B cell (primary cell): ENCODE measurements at regions not wholly inside any gene's neighbourhood (a gene's known extent, or its start where the extent isn't known, plus 50 kb on each side); places are given as distances from the start of the nearest gene placed in this dataset.

Experiments
- ATAC-seq: fragments of 200-7000 bp; cut with Tn5 transposase; one replicate; pipeline ENCODE4 v1.10.0; 2021; ENCODE audit warnings: low read depth, mild to moderate bottlenecking, moderate number of reproducible peaks, moderate library complexity
- CTCF ChIA-PET: fragments of 350-600 bp; sonication (Branson Sonifier 250); formaldehyde crosslinking; loops from one replicate; lab custom pipeline; 2021; ENCODE audit warnings: antibody characterized with exemption, inconsistent platforms; lab: Charles Lee
- POLR2A ChIA-PET: fragments of 350-600 bp; sonication (Branson Sonifier 250); formaldehyde crosslinking; loops from one replicate; lab custom pipeline; 2021; ENCODE audit warnings: antibody characterized with exemption; lab: Charles Lee
- DNase-seq: peaks from one replicate; pipeline ENCODE4 v3.0.0; 2013
- H2AFZ ChIP-seq: 2 replicates; pipeline ENCODE4 v1.6.1; 2012; ENCODE audit warnings: mild to moderate bottlenecking, low read depth, low read length; ENCODE audit not compliant: insufficient read depth, poor library complexity, severe bottlenecking
- H3K27ac ChIP-seq, 2 donors: 1 replicate in 1 of 2; 2 replicates in 1 of 2; pipeline ENCODE4 v1.5.1; 2012 to 2013; ENCODE audit warnings: low read length in 2 of 2, mild to moderate bottlenecking in 2 of 2, moderate library complexity in 1 of 2
- H3K27me3 ChIP-seq, 4 experiments: fragments of 200-600 bp in 1 of 4; sonication (generic) in 1 of 4; replicated peaks in 1 of 4; 1 replicate in 2 of 4; 2 replicates in 2 of 4; pipeline versions ENCODE4 v1.6.1 to v1.7.0; 2013 to 2016; ENCODE audit warnings: low read length in 3 of 4, mild to moderate bottlenecking in 2 of 4, mixed read lengths in 1 of 4, moderate library complexity in 1 of 4; ENCODE audit not compliant: insufficient read depth in 4 of 4, control insufficient read depth in 3 of 4; ENCODE audit errors: control extremely low read depth in 1 of 4
- H3K36me3 ChIP-seq, 2 experiments: replicated peaks in 1 of 2; 1 replicate in 1 of 2; 2 replicates in 1 of 2; pipeline versions ENCODE4 v1.6.1 to v1.7.1; 2013; ENCODE audit warnings: low read length in 1 of 2; ENCODE audit not compliant: insufficient read depth in 2 of 2, control insufficient read depth in 1 of 2; ENCODE audit errors: control extremely low read depth in 1 of 2, extremely low read depth in 1 of 2
- H3K4me1 ChIP-seq, 2 donors: fragments of 200-600 bp in 1 of 2; sonication (generic) in 1 of 2; 1 replicate in 1 of 2; 2 replicates in 1 of 2; pipeline versions ENCODE4 v1.5.1 to v1.6.1; 2013 to 2017; ENCODE audit warnings: low read length in 2 of 2; ENCODE audit not compliant: control insufficient read depth in 2 of 2, insufficient read depth in 2 of 2
- H3K4me2 ChIP-seq: replicated peaks from 2 replicates; pipeline ENCODE3; 2012; ENCODE audit warnings: mild to moderate bottlenecking, low read depth, low read length; ENCODE audit not compliant: poor library complexity, severe bottlenecking
- H3K4me3 ChIP-seq, 5 experiments: fragments of 200-600 bp in 1 of 5; sonication (generic) in 1 of 5; 1 replicate in 3 of 5; 2 replicates in 2 of 5; pipeline versions ENCODE4 v1.5.1 to v1.7.0; 2011 to 2016; ENCODE audit warnings: low read length in 4 of 5, mild to moderate bottlenecking in 4 of 5, low read depth in 2 of 5, control low read depth in 1 of 5, moderate library complexity in 1 of 5; ENCODE audit not compliant: insufficient read depth in 1 of 5; ENCODE audit errors: control extremely low read depth in 1 of 5, extremely low read depth in 1 of 5
- H3K79me2 ChIP-seq: fragments of 200-600 bp; sonication (generic); one replicate; pipeline ENCODE4 v1.6.0; 2016; ENCODE audit warnings: low read length; ENCODE audit not compliant: control insufficient read depth, insufficient read depth
- H3K9ac ChIP-seq: fragments of 200-600 bp; sonication (generic); 2 replicates; pipeline ENCODE4 v1.6.1; 2017; ENCODE audit warnings: mild to moderate bottlenecking, low read length, moderate library complexity
- H3K9me3 ChIP-seq, 3 donors: one replicate each; pipeline versions ENCODE4 v1.6.1 to v1.7.1; 2013; ENCODE audit warnings: low read length in 2 of 3; ENCODE audit not compliant: control insufficient read depth in 2 of 3, insufficient read depth in 1 of 3; ENCODE audit errors: control extremely low read depth in 1 of 3
- H4K20me1 ChIP-seq: 2 replicates; pipeline ENCODE4 v1.6.0; 2012; ENCODE audit warnings: mild to moderate bottlenecking, low read length; ENCODE audit not compliant: insufficient read depth, control insufficient read depth, poor library complexity, severe bottlenecking
- H3K27ac Mint-ChIP-seq: one replicate; pipeline ENCODE4 v1.8.0; 2021; ENCODE audit warnings: mixed read lengths
- H3K27me3 Mint-ChIP-seq: one replicate; pipeline ENCODE4 v1.8.0; 2021; ENCODE audit warnings: mixed read lengths
- H3K4me1 Mint-ChIP-seq: one replicate; pipeline ENCODE4 v1.8.0; 2021; ENCODE audit warnings: mixed read lengths
- H3K4me3 Mint-ChIP-seq: one replicate; pipeline ENCODE4 v1.8.0; 2021; ENCODE audit warnings: mixed read lengths
- H3K9me3 Mint-ChIP-seq: one replicate; pipeline ENCODE4 v1.8.0; 2022; ENCODE audit warnings: mixed read lengths; ENCODE audit not compliant: insufficient read depth
- CTCF ChIP-seq: fragments of 200-600 bp; IDR thresholded peaks from one replicate; pipeline ENCODE4 v1.8.0; 2022; ENCODE audit warnings: antibody characterized with exemption, mild to moderate bottlenecking
- EZH2 ChIP-seq: IDR thresholded peaks from 2 replicates; pipeline ENCODE4 v1.6.1; 2012; ENCODE audit warnings: borderline replicate concordance, low read depth, mild to moderate bottlenecking, moderate library complexity, low read length; ENCODE audit not compliant: insufficient read depth, poor library complexity, severe bottlenecking
- WGBS: methylation state at CpG from one replicate; pipeline ENCODE4 v1.1.5; 2013; ENCODE audit warnings: missing lambda C conversion rate; ENCODE audit not compliant: insufficient coverage; 5-methylcytosine and 5-hydroxymethylcytosine counted together
- intact Hi-C: fragments of 100-400 bp; cut with micrococcal nuclease; formaldehyde crosslinking; loops from one replicate; pipeline ENCODE4 v1.10.0; 2022

DNA sequence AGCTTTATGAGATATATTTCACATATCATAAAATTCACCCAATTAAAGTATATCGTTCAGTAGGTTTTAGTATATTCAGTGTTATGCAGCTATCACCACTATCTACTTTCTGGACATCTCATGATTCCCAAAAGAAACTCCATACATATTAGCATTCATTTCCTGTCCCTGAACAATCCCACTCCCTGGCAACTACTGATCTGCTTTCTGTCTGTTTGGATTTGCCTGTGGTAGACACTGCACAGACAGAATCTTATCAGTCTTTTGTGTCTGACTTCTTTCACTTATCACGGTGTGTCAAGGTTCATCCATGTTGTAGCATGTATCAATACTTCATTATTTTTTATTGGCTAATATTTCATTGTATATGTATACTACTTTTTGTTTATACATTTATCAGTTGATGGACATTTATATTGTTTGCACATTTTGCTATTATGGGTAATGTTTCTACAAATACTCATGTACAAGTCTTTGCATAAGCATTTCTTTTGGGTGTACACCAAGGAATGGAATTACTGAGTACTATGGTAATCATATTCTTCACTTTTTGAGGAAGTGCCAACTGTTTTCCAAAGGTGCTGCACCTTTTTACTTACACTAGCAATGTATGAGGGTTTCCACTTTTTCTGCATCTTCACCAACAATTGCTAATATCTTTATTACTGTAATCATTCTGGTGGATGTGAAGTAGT lies 373.9 kb downstream of the AASDHPPT start:
- no peak overlapping the region for H3K9ac ChIP-seq
- peaks cover 0 to 4% (median 0%) of the 10 kb centered on the region in 3 donors for H3K9me3 ChIP-seq
- Mint-ChIP-seq H3K4me3 (no peak overlapping the region), H3K9me3 (no peaks in the 10 kb centered on the region), H3K27ac (no peak overlapping the region), H3K27me3 (no peaks in the 10 kb centered on the region), H3K4me1 (no peaks in the 10 kb centered on the region)
- TF ChIP-seq CTCF (no peak), EZH2 (no peak)
- no peak overlapping the region for H2AFZ ChIP-seq
- no peaks in the 10 kb centered on the region for H3K27me3 ChIP-seq
- no peak overlapping the region for H3K4me3 ChIP-seq
- WGBS, result no CpG with 5 or more reads among the region's 2 CpGs
- H3K4me1 ChIP-seq, result no peaks in the 10 kb centered on the region
- ATAC-seq, result no peak
- no peak for DNase-seq
- no peak overlapping the region for H3K4me2 ChIP-seq
- H3K79me2 ChIP-seq, result no peaks in the 10 kb centered on the region
- H3K27ac ChIP-seq, result no peak overlapping the region
- intact Hi-C loops, result no loop called here
- ChIA-PET POLR2A (no interaction called here), CTCF (no interaction called here)
- H3K36me3 ChIP-seq, result no peaks in the 10 kb centered on the region
- no peaks in the 10 kb centered on the region for H4K20me1 ChIP-seq

DNA sequence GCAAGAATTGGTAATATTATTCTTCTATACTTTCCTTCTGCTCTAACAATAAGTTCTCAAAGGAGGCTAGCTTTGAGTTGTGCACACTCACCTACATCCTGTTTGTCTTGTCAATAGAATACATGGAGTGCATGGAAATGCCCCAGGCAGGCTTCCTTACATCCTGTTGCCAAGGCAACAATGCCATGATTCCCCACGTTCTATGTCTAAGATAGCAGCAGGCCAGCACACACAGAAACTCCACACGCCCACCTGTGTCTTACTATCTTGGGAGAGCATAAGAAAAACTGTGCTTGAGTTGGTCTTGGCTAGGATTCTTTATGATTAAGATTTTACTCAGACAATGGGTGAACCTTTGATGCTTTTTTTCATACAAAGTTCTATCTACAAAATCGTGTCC lies 379.2 kb downstream of the AASDHPPT start:
- intact Hi-C loops, result no loop called here

More for the DNA sequence above, 379.2 kb downstream of the AASDHPPT start:
- Histone ChIP-seq H3K9me3 (no peaks in the 10 kb centered on the region), H4K20me1 (no peaks in the 10 kb centered on the region), H3K4me1 (no peaks in the 10 kb centered on the region), H3K27me3 (no peaks in the 10 kb centered on the region), H3K79me2 (no peaks in the 10 kb centered on the region), H2AFZ (no peak overlapping the region), H3K9ac (no peak overlapping the region), H3K4me3 (no peak overlapping the region), H3K4me2 (no peak overlapping the region), H3K36me3 (no peaks in the 10 kb centered on the region), H3K27ac (no peak overlapping the region)
- POLR2A ChIA-PET, result no interaction called here
- Mint-ChIP-seq H3K4me1 (no peaks in the 10 kb centered on the region), H3K27me3 (no peaks in the 10 kb centered on the region), H3K9me3 (peaks cover 4% of the 10 kb centered on the region), H3K27ac (no peak overlapping the region), H3K4me3 (no peak overlapping the region)
- CTCF ChIA-PET, result no interaction called here
- TF ChIP-seq EZH2 (no peak), CTCF (no peak)
- WGBS, result no CpG with 5 or more reads among the region's 3 CpGs
- DNase-seq (no peak), ATAC-seq (no peak)
